ENCODE measurements at regions not wholly inside any gene's neighbourhood (a gene's known extent, or its start where the extent isn't known, plus 50 kb on each side); places are given as distances from the start of the nearest gene placed in this dataset.

DNA sequence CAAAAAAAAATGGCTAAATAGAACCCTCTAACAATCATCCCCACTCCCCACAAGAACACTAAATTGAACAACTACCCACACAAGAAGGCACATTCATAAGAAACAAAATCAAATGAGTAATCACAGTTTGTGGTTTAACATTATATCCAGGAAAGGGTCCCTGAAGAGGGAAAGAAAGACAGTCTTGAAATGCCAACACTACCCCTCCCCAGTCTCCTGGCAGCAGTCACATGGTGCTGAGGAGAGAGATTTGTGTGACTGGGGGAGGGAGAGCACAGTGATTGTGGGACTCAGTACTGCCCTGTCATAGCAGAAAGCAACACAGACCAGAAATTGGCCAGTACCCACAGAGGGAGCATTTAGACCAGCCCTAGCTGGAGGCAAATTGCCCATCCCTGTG lies 443.7 kb upstream of the BTBD3 start:
- Histone ChIP-seq H2BK5ac (ENCODE audit: low read depth, low read length, poor library complexity, severe bottlenecking) (no peak overlapping the region), H2BK12ac (ENCODE audit: low read length in 2 of 2) (no peak overlapping the region), H4K8ac (ENCODE audit: low read length) (no peak overlapping the region), H2BK15ac (ENCODE audit: low read depth, poor library complexity, severe bottlenecking) (no peak overlapping the region), H3K36me3 (ENCODE audit: control insufficient read depth in 1 of 2, insufficient read depth in 2 of 2, low read depth in 1 of 2, low read length in 2 of 2) (no peaks in the 10 kb centered on the region), H3K14ac (ENCODE audit: low read length in 2 of 2) (no peak overlapping the region), H3K4me1 (ENCODE audit: control insufficient read depth, insufficient read depth, low read depth, low read length) (no peaks in the 10 kb centered on the region), H2BK120ac (ENCODE audit: low read depth, low read length) (no peak overlapping the region), H3K27me3 (ENCODE audit: control insufficient read depth in 1 of 2, insufficient read depth in 1 of 2, low read length in 2 of 2) (peaks cover 0 to 5% of the 10 kb centered on the region in 2 experiments), H3K4me2 (ENCODE audit: low read length, poor library complexity, severe bottlenecking) (no peak overlapping the region), H3K4me3 (ENCODE audit: insufficient read depth in 1 of 2, low read depth in 1 of 2, low read length in 2 of 2) (no peak overlapping the region), H3K79me1 (replicated peaks; ENCODE audit: low read length, poor library complexity, severe bottlenecking) (no peaks in the 10 kb centered on the region), H3K4ac (ENCODE audit: low read depth in 1 of 2, low read length in 2 of 2) (no peak overlapping the region), H3K23ac (ENCODE audit: low read length in 2 of 2) (no peak overlapping the region), H3K9me3 (ENCODE audit: control insufficient read depth, low read length) (peaks cover 9% of the 10 kb centered on the region), H2AFZ (ENCODE audit: low read depth, low read length) (no peak overlapping the region), H3K9ac (ENCODE audit: low read length) (no peak overlapping the region), H3K18ac (ENCODE audit: low read depth in 1 of 2, low read length in 2 of 2) (no peak overlapping the region), H3K27ac (ENCODE audit: low read length, poor library complexity, severe bottlenecking) (no peak overlapping the region), H4K91ac (ENCODE audit: low read length) (no peak overlapping the region), H2AK5ac (ENCODE audit: low read length, severe bottlenecking) (no peak overlapping the region)
- no peak for DNase-seq

DNA sequence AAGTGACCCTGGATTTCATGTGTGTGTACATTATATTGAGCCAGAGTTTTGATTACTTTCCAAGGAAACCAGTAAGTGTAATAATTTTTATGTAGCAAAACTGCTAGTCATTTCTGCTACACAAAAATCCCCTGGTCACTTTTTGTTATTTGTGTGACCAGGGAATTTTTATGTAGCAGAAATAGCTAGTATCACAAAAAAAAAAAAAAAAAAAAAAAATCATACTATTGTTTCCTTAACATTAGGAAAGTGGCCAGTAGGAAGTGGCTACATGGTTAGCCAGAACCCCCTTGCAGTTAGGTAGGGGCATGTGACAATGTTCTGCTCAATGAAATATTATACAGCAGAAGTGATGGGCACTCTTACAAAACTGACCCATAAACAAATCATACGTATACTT lies 434.0 kb upstream of the BTBD3 start:
- Histone ChIP-seq H3K27ac (ENCODE audit: low read length, poor library complexity, severe bottlenecking) (no peak overlapping the region), H3K23ac (ENCODE audit: low read length in 2 of 2) (no peak overlapping the region), H4K8ac (ENCODE audit: low read length) (no peak overlapping the region), H3K14ac (ENCODE audit: low read length in 2 of 2) (no peak overlapping the region), H2BK120ac (ENCODE audit: low read depth, low read length) (no peak overlapping the region), H3K4me1 (ENCODE audit: control insufficient read depth, insufficient read depth, low read depth, low read length) (no peaks in the 10 kb centered on the region), H4K91ac (ENCODE audit: low read length) (no peak overlapping the region), H2BK5ac (ENCODE audit: low read depth, low read length, poor library complexity, severe bottlenecking) (no peak overlapping the region), H3K9ac (ENCODE audit: low read length) (no peak overlapping the region), H2BK15ac (ENCODE audit: low read depth, poor library complexity, severe bottlenecking) (no peak overlapping the region), H3K9me3 (ENCODE audit: control insufficient read depth, low read length) (no peaks in the 10 kb centered on the region), H3K4me2 (ENCODE audit: low read length, poor library complexity, severe bottlenecking) (no peak overlapping the region), H3K4me3 (ENCODE audit: insufficient read depth in 1 of 2, low read depth in 1 of 2, low read length in 2 of 2) (no peak overlapping the region), H2AFZ (ENCODE audit: low read depth, low read length) (no peak overlapping the region), H2BK12ac (ENCODE audit: low read length in 2 of 2) (no peak overlapping the region), H2AK5ac (ENCODE audit: low read length, severe bottlenecking) (no peak overlapping the region), H3K18ac (ENCODE audit: low read depth in 1 of 2, low read length in 2 of 2) (no peak overlapping the region), H3K4ac (ENCODE audit: low read depth in 1 of 2, low read length in 2 of 2) (no peak overlapping the region), H3K79me1 (replicated peaks; ENCODE audit: low read length, poor library complexity, severe bottlenecking) (no peaks in the 10 kb centered on the region), H3K36me3 (ENCODE audit: control insufficient read depth in 1 of 2, insufficient read depth in 2 of 2, low read depth in 1 of 2, low read length in 2 of 2) (no peaks in the 10 kb centered on the region), H3K27me3 (ENCODE audit: control insufficient read depth in 1 of 2, insufficient read depth in 1 of 2, low read length in 2 of 2) (no peaks in the 10 kb centered on the region)
- DNase-seq: no peak
- 100% methylated on average over 1 of the region's 1 CpG for WGBS

DNA sequence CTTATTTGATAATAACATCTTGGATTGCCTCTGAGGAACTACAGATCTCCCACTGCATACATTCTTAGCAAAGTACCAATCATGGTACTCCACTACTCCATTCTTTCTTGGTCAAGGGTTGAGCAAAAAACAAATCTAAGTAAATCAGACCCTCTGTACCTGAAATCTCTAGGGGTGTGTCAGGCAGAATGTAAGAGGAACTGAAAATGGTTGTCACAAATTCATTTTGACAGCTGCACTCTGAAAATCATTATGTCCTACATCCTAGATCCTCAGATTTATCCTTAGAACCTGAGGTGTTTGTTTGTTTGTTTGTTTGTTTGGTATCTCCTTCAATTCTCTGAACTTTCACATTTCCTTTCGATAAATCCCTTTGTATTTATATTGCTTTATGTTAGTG lies 433.2 kb upstream of the BTBD3 start:
- no peak overlapping the region for H3K4ac ChIP-seq (ENCODE audit: low read depth in 1 of 2, low read length in 2 of 2)
- WGBS: no CpG with 5 or more reads among the region's 1 CpG

DNA sequence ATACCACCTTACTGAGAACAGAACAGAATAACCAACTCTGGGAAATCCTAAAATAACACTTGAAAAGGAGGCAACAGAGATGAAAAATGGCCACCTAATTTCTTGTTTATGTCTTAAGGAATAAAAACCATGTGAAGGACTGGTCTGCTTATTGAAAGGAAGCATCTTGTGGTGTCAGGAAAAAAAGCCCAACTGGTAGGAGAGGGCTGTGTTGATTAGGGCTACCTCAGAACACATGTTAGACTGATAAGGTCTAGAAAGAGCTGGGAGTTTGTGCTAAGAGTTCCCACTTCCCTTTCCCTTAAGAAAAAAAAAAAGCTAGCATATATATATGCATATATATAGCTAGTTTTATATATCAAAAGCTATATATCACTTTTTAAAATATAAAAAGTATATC lies 425.3 kb upstream of the BTBD3 start:
- DNase-seq: no peak
- Histone ChIP-seq H2BK5ac (ENCODE audit: low read depth, low read length, poor library complexity, severe bottlenecking) (no peak overlapping the region), H2AFZ (ENCODE audit: low read depth, low read length) (no peak overlapping the region), H3K23ac (ENCODE audit: low read length in 2 of 2) (no peak overlapping the region), H3K9ac (ENCODE audit: low read length) (no peak overlapping the region), H3K27ac (ENCODE audit: low read length, poor library complexity, severe bottlenecking) (no peak overlapping the region), H3K18ac (ENCODE audit: low read depth in 1 of 2, low read length in 2 of 2) (no peak overlapping the region), H3K36me3 (ENCODE audit: control insufficient read depth in 1 of 2, insufficient read depth in 2 of 2, low read depth in 1 of 2, low read length in 2 of 2) (no peaks in the 10 kb centered on the region), H3K79me1 (replicated peaks; ENCODE audit: low read length, poor library complexity, severe bottlenecking) (no peaks in the 10 kb centered on the region), H2AK5ac (ENCODE audit: low read length, severe bottlenecking) (no peak overlapping the region), H3K4me2 (ENCODE audit: low read length, poor library complexity, severe bottlenecking) (no peak overlapping the region), H4K91ac (ENCODE audit: low read length) (no peak overlapping the region), H2BK120ac (ENCODE audit: low read depth, low read length) (no peak overlapping the region), H3K27me3 (ENCODE audit: control insufficient read depth in 1 of 2, insufficient read depth in 1 of 2, low read length in 2 of 2) (no peaks in the 10 kb centered on the region), H3K4me1 (ENCODE audit: control insufficient read depth, insufficient read depth, low read depth, low read length) (peaks cover 4% of the 10 kb centered on the region), H2BK12ac (ENCODE audit: low read length in 2 of 2) (no peak overlapping the region), H4K8ac (ENCODE audit: low read length) (no peak overlapping the region), H3K4me3 (ENCODE audit: insufficient read depth in 1 of 2, low read depth in 1 of 2, low read length in 2 of 2) (no peak overlapping the region), H3K9me3 (ENCODE audit: control insufficient read depth, low read length) (no peaks in the 10 kb centered on the region), H2BK15ac (ENCODE audit: low read depth, poor library complexity, severe bottlenecking) (no peak overlapping the region), H3K4ac (ENCODE audit: low read depth in 1 of 2, low read length in 2 of 2) (no peak overlapping the region), H3K14ac (ENCODE audit: low read length in 2 of 2) (no peak overlapping the region)

More for the DNA sequence above, 433.2 kb upstream of the BTBD3 start:
- DNase-seq: no peak
- no peaks in the 10 kb centered on the region for H3K79me1 ChIP-seq (replicated peaks; ENCODE audit: low read length, poor library complexity, severe bottlenecking)
- no peak overlapping the region for H3K14ac ChIP-seq (ENCODE audit: low read length in 2 of 2)
- H3K36me3 ChIP-seq (ENCODE audit: control insufficient read depth in 1 of 2, insufficient read depth in 2 of 2, low read depth in 1 of 2, low read length in 2 of 2): no peaks in the 10 kb centered on the region
- no peak overlapping the region for H3K27ac ChIP-seq (ENCODE audit: low read length, poor library complexity, severe bottlenecking)
- no peak overlapping the region for H3K9ac ChIP-seq (ENCODE audit: low read length)
- H2AFZ ChIP-seq (ENCODE audit: low read depth, low read length): no peak overlapping the region
- H3K4me2 ChIP-seq (ENCODE audit: low read length, poor library complexity, severe bottlenecking): no peak overlapping the region
- H3K4me1 ChIP-seq (ENCODE audit: control insufficient read depth, insufficient read depth, low read depth, low read length): no peaks in the 10 kb centered on the region
- no peak overlapping the region for H2BK5ac ChIP-seq (ENCODE audit: low read depth, low read length, poor library complexity, severe bottlenecking)
- no peak overlapping the region for H4K91ac ChIP-seq (ENCODE audit: low read length)
- H2BK120ac ChIP-seq (ENCODE audit: low read depth, low read length): no peak overlapping the region
- H2BK12ac ChIP-seq (ENCODE audit: low read length in 2 of 2): no peak overlapping the region
- no peak overlapping the region for H3K23ac ChIP-seq (ENCODE audit: low read length in 2 of 2)
- no peak overlapping the region for H3K4me3 ChIP-seq (ENCODE audit: insufficient read depth in 1 of 2, low read depth in 1 of 2, low read length in 2 of 2)
- no peak overlapping the region for H2BK15ac ChIP-seq (ENCODE audit: low read depth, poor library complexity, severe bottlenecking)
- no peak overlapping the region for H2AK5ac ChIP-seq (ENCODE audit: low read length, severe bottlenecking)
- no peak overlapping the region for H3K18ac ChIP-seq (ENCODE audit: low read depth in 1 of 2, low read length in 2 of 2)
- no peaks in the 10 kb centered on the region for H3K9me3 ChIP-seq (ENCODE audit: control insufficient read depth, low read length)
- H3K27me3 ChIP-seq (ENCODE audit: control insufficient read depth in 1 of 2, insufficient read depth in 1 of 2, low read length in 2 of 2): no peaks in the 10 kb centered on the region
- H4K8ac ChIP-seq (ENCODE audit: low read length): no peak overlapping the region

Measured in mesenchymal stem cell (in vitro differentiated cells and primary cell).